ENCODE measurements at regions not wholly inside any gene's neighbourhood (a gene's known extent, or its start where the extent isn't known, plus 50 kb on each side); places are given as distances from the start of the nearest gene placed in this dataset.

GRCh38 chrX:40494005-40494404 lies 86.8 kb upstream of the ATP6AP2 start:
- no peak for TF ChIP-seq CTCF (IDR thresholded peaks at IDR 0.05)
- no peak for TF ChIP-seq POLR2A (IDR thresholded peaks at IDR 0.05)
